H9 (cell line): ENCODE measurements at regions not wholly inside any gene's neighbourhood (a gene's known extent, or its start where the extent isn't known, plus 50 kb on each side); places are given as distances from the start of the nearest gene placed in this dataset.

Experiments used
- DNase-seq: peaks from one replicate; pipeline ENCODE4 v3.0.0-alpha.2; 2017
- H2AFZ ChIP-seq: one replicate; pipeline ENCODE4 v1.6.1; 2013; ENCODE audit warnings: mild to moderate bottlenecking, low read length, control low read depth, moderate library complexity
- H2AK5ac ChIP-seq: 2 replicates; pipeline ENCODE4 v1.6.1; 2013; ENCODE audit warnings: low read length, control low read depth, mixed read lengths; ENCODE audit not compliant: insufficient read length
- H2BK120ac ChIP-seq: one replicate; pipeline ENCODE4 v1.6.1; 2013; ENCODE audit warnings: low read depth, mild to moderate bottlenecking, low read length, control low read depth, inconsistent platforms; ENCODE audit not compliant: poor library complexity, severe bottlenecking
- H2BK12ac ChIP-seq: 2 replicates; pipeline ENCODE4 v1.6.1; 2013; ENCODE audit warnings: low read length, control low read depth, mixed read lengths, low read depth; ENCODE audit not compliant: insufficient read length
- H2BK15ac ChIP-seq: 2 replicates; pipeline ENCODE4 v1.6.1; 2013; ENCODE audit warnings: low read depth, low read length, control low read depth
- H2BK20ac ChIP-seq: one replicate; pipeline ENCODE4 v1.6.1; 2013; ENCODE audit warnings: low read depth, mild to moderate bottlenecking, low read length, control low read depth, inconsistent platforms; ENCODE audit not compliant: poor library complexity, severe bottlenecking
- H2BK5ac ChIP-seq: 2 replicates; pipeline ENCODE4 v1.6.1; 2013; ENCODE audit warnings: low read length, control low read depth, mixed read lengths; ENCODE audit not compliant: insufficient read length
- H3K14ac ChIP-seq: 2 replicates; pipeline ENCODE4 v1.6.1; 2013; ENCODE audit warnings: low read length, control low read depth; ENCODE audit not compliant: insufficient read depth
- H3K18ac ChIP-seq: 2 replicates; pipeline ENCODE4 v1.6.1; 2013; ENCODE audit warnings: low read depth, mild to moderate bottlenecking, mixed read lengths, low read length, control low read depth; ENCODE audit not compliant: insufficient read length
- H3K23ac ChIP-seq: 2 replicates; pipeline ENCODE4 v1.6.1; 2013; ENCODE audit warnings: low read length, control low read depth, mixed read lengths, low read depth; ENCODE audit not compliant: insufficient read length
- H3K23me2 ChIP-seq: 2 replicates; pipeline ENCODE4 v1.6.1; 2013; ENCODE audit warnings: low read depth, mild to moderate bottlenecking, mixed read lengths, low read length, control low read depth; ENCODE audit not compliant: insufficient read length, poor library complexity, severe bottlenecking
- H3K27ac ChIP-seq: 2 replicates; pipeline ENCODE4 v1.5.1; 2013; ENCODE audit warnings: low read length, control low read depth, mixed read lengths, low read depth; ENCODE audit not compliant: insufficient read length
- H3K27me3 ChIP-seq: 2 replicates; pipeline ENCODE4 v1.6.1; 2013; ENCODE audit warnings: low read length, control low read depth, inconsistent platforms; ENCODE audit not compliant: insufficient read depth
- H3K4ac ChIP-seq: 2 replicates; pipeline ENCODE4 v1.6.1; 2013; ENCODE audit warnings: low read depth, mild to moderate bottlenecking, control low read depth, inconsistent platforms, low read length, moderate library complexity
- H3K4me1 ChIP-seq: 2 replicates; pipeline ENCODE4 v1.6.1; 2013; ENCODE audit warnings: low read length, control low read depth, inconsistent platforms; ENCODE audit not compliant: insufficient read depth
- H3K4me2 ChIP-seq: 2 replicates; pipeline ENCODE4 v1.6.1; 2013; ENCODE audit warnings: low read length, control low read depth, mixed read lengths; ENCODE audit not compliant: insufficient read length, insufficient read depth
- H3K56ac ChIP-seq: 2 replicates; pipeline ENCODE4 v1.6.1; 2013; ENCODE audit warnings: low read depth, mild to moderate bottlenecking, mixed read lengths, low read length, control low read depth; ENCODE audit not compliant: insufficient read length
- H3K79me1 ChIP-seq: 2 replicates; pipeline ENCODE4 v1.6.1; 2013; ENCODE audit warnings: low read depth, mild to moderate bottlenecking, moderate library complexity, low read length, control low read depth, inconsistent platforms; ENCODE audit not compliant: insufficient read depth, poor library complexity, severe bottlenecking
- H3K79me2 ChIP-seq: 2 replicates; pipeline ENCODE4 v1.6.1; 2013; ENCODE audit warnings: low read length, control low read depth, inconsistent platforms; ENCODE audit not compliant: insufficient read depth
- H3K9ac ChIP-seq: 2 replicates; pipeline ENCODE4 v1.6.1; 2013; ENCODE audit warnings: low read length, control low read depth, mixed read lengths; ENCODE audit not compliant: insufficient read length; ENCODE audit errors: extremely low read depth
- H3K9me3 ChIP-seq: one replicate; pipeline ENCODE4 v1.6.1; 2013; ENCODE audit warnings: low read depth, low read length, inconsistent platforms; ENCODE audit not compliant: control insufficient read depth
- H3T11ph ChIP-seq: one replicate; pipeline ENCODE4 v1.6.1; 2013; ENCODE audit warnings: mild to moderate bottlenecking, low read length, control low read depth, inconsistent platforms
- H4K20me1 ChIP-seq: one replicate; pipeline ENCODE4 v1.6.1; 2013; ENCODE audit not compliant: control insufficient read depth, insufficient read length, insufficient read depth
- H4K5ac ChIP-seq: 2 replicates; pipeline ENCODE4 v1.6.1; 2013; ENCODE audit warnings: low read depth, mild to moderate bottlenecking, mixed read lengths, low read length, control low read depth; ENCODE audit not compliant: insufficient read length
- H4K8ac ChIP-seq: replicated peaks from 2 replicates; pipeline ENCODE4 v1.6.1; 2013; ENCODE audit warnings: low read length, control low read depth, mixed read lengths, low read depth; ENCODE audit not compliant: insufficient read length
- H4K91ac ChIP-seq: 2 replicates; pipeline ENCODE4 v1.6.1; 2013; ENCODE audit warnings: low read depth, mild to moderate bottlenecking, moderate library complexity, mixed read lengths, low read length, control low read depth; ENCODE audit not compliant: insufficient read length
- H3K27ac Mint-ChIP-seq, 3 experiments: 2 replicates in 2 of 3; 3 replicates in 1 of 3; pipeline ENCODE4 v1.8.0; 2020 to 2021; ENCODE audit warnings: mixed read lengths in 3 of 3, mild to moderate bottlenecking in 1 of 3, moderate library complexity in 1 of 3
- H3K27me3 Mint-ChIP-seq: 2 replicates; pipeline ENCODE4 v1.8.0; 2021; ENCODE audit warnings: low read depth, mild to moderate bottlenecking, moderate library complexity, mixed read lengths
- H3K36me3 Mint-ChIP-seq, 3 experiments: 2 replicates in 2 of 3; 3 replicates in 1 of 3; pipeline ENCODE4 v1.8.0; 2020 to 2021; ENCODE audit warnings: low read depth in 3 of 3, mixed read lengths in 3 of 3; ENCODE audit not compliant: insufficient read depth in 1 of 3
- H3K4me1 Mint-ChIP-seq, 2 experiments: 2 replicates each; pipeline ENCODE4 v1.8.0; 2020; ENCODE audit warnings: mixed read lengths in 2 of 2
- H3K4me3 Mint-ChIP-seq, 2 experiments: 2 replicates in 1 of 2; 3 replicates in 1 of 2; pipeline ENCODE4 v1.8.0; 2020 to 2021; ENCODE audit warnings: mild to moderate bottlenecking in 2 of 2, mixed read lengths in 2 of 2, moderate library complexity in 1 of 2
- H3K9me3 Mint-ChIP-seq, 2 experiments: 2 replicates in 1 of 2; 3 replicates in 1 of 2; pipeline ENCODE4 v1.8.0; 2020; ENCODE audit warnings: mild to moderate bottlenecking in 2 of 2, mixed read lengths in 2 of 2, moderate library complexity in 1 of 2
- CTCF ChIP-seq: fragments of 200-600 bp; sonication (generic); conservative IDR thresholded peaks from 3 replicates; pipeline ENCODE4 v1.8.0; 2021; ENCODE audit warnings: antibody characterized with exemption, mild to moderate bottlenecking
- WGBS: extraction: QIAGEN DNeasy Blood & Tissue Kit; methylation state at CpG from one replicate; pipeline ENCODE4 v1.1.7; 2013; ENCODE audit warnings: missing lambda C conversion rate, low lambda C conversion rate, mixed read lengths; ENCODE audit not compliant: insufficient read length; ENCODE audit errors: extremely low coverage; 5-methylcytosine and 5-hydroxymethylcytosine counted together

- H4K5ac ChIP-seq = no peak overlapping the region
- no peak overlapping the region for H3K18ac ChIP-seq
- H4K8ac ChIP-seq = no peak overlapping the region
- no peak for DNase-seq
- no peak overlapping the region for H3K23ac ChIP-seq
- Mint-ChIP-seq H3K4me3 (no peak overlapping the region), H3K27ac (no peak overlapping the region), H3K36me3 (no peaks in the 10 kb centered on the region), H3K4me1 (peaks cover 3 to 9% of the 10 kb centered on the region in 2 experiments), H3K9me3 (no peaks in the 10 kb centered on the region; a peak in 1 of 5 replicates), H3K27me3 (no peaks in the 10 kb centered on the region)
- H3K14ac ChIP-seq = no peak overlapping the region
- H4K20me1 ChIP-seq = no peaks in the 10 kb centered on the region
- TF ChIP-seq CTCF = no peak
- no peak overlapping the region for H2BK12ac ChIP-seq
- H3K27ac ChIP-seq = no peak overlapping the region
- no peaks in the 10 kb centered on the region for H3K9me3 ChIP-seq
- no peaks in the 10 kb centered on the region for H3K79me2 ChIP-seq
- H3T11ph ChIP-seq = no peak overlapping the region
- no peak overlapping the region for H2BK20ac ChIP-seq
- H3K23me2 ChIP-seq = no peaks in the 10 kb centered on the region
- no peak overlapping the region for H3K56ac ChIP-seq
- no peaks in the 10 kb centered on the region for H3K4me1 ChIP-seq
- no peak overlapping the region for H2AK5ac ChIP-seq
- H2BK15ac ChIP-seq = no peak overlapping the region
- H3K4me2 ChIP-seq = no peak overlapping the region
- no peak overlapping the region for H4K91ac ChIP-seq
- no peak overlapping the region for H2AFZ ChIP-seq
- no peak overlapping the region for H2BK120ac ChIP-seq
- no peak overlapping the region for H3K4ac ChIP-seq
- H3K27me3 ChIP-seq = no peaks in the 10 kb centered on the region
- no peak overlapping the region for H2BK5ac ChIP-seq
- no peak overlapping the region for H3K9ac ChIP-seq
- H3K79me1 ChIP-seq = no peaks in the 10 kb centered on the region
- no CpG with 5 or more reads among the region's 7 CpGs for WGBS
Observed at GRCh38 chr6:155818698-155819097, 363.1 kb upstream of the NOX3 start.
